ENCODE measurements at regions not wholly inside any gene's neighbourhood (a gene's known extent, or its start where the extent isn't known, plus 50 kb on each side); places are given as distances from the start of the nearest gene placed in this dataset.

DNA sequence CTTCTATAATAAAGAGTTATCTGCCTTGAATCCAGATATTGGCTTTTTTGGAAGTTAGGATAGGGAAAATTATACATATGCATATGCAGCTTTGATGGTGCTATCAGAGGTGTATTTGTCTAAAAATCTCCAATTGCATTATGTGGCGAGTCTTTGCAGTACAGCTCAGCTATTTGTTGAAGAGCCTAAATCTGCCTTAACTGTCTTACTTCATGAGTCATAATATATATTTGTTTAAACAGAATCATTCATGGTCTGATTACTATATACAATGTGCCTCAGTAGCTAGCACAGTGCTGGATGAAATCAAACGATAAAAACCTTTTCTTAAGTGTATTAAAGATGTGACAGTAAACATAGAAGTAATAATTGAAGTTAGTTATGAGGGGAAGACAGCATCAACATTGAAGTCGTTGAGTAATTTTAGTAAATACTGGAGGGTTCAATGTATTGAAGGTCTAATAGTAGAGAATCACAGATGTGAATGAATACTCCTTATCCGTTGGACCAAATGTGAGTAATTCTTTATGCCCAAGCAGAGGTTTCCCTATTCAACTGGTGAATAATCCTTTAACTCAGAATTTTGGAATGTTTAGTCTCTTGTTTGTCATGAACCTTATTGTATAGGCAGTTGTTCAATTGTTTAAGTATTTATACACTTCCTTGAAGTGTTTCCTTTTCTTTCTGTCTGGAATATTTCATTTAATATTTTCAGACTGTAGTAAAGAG is 74.8 kb upstream of the NAALADL2 start:
- H3K79me2 ChIP-seq (ENCODE audit: control insufficient read depth, low read length): no peaks in the 10 kb centered on the region
- no peaks in the 10 kb centered on the region for H3K4me1 ChIP-seq (ENCODE audit: control insufficient read depth, low read length)
- H3K9me3 ChIP-seq (ENCODE audit: control insufficient read depth, insufficient read depth, low read length): no peaks in the 10 kb centered on the region
- no peak overlapping the region for H3K4me2 ChIP-seq (ENCODE audit: low read length)
- H3K27ac ChIP-seq (ENCODE audit: low read depth, low read length): no peak overlapping the region
- no peaks in the 10 kb centered on the region for H3K27me3 ChIP-seq (ENCODE audit: control insufficient read depth, low read length)
- no peaks in the 10 kb centered on the region for H3K9me2 ChIP-seq (replicated peaks; ENCODE audit: control insufficient read depth, low read length)
- no peaks in the 10 kb centered on the region for H4K20me1 ChIP-seq (ENCODE audit: control insufficient read depth, insufficient read depth, low read depth, low read length)
- H3F3A ChIP-seq (ENCODE audit: control insufficient read depth, insufficient read depth): no peaks in the 10 kb centered on the region
- no peak for TF ChIP-seq CTCF (IDR thresholded peaks at IDR 0.05; ENCODE audit: low read depth, low read length, poor library complexity, severe bottlenecking)
- TF ChIP-seq EZH2phosphoT487 (IDR thresholded peaks at IDR 0.05; ENCODE audit: borderline replicate concordance, low read length): no peak
- no peak overlapping the region for H3K4me3 ChIP-seq (ENCODE audit: low read length)
- no peaks in the 10 kb centered on the region for H3K36me3 ChIP-seq (ENCODE audit: control insufficient read depth, low read length)

- H3K4me1 ChIP-seq (ENCODE audit: control insufficient read depth, low read length): no peaks in the 10 kb centered on the region
- H3K9me3 ChIP-seq (ENCODE audit: control insufficient read depth, insufficient read depth, low read length): no peaks in the 10 kb centered on the region
- no peak overlapping the region for H3K4me2 ChIP-seq (ENCODE audit: low read length)
- H3K27me3 ChIP-seq (ENCODE audit: control insufficient read depth, low read length): no peaks in the 10 kb centered on the region
- no peaks in the 10 kb centered on the region for H3K79me2 ChIP-seq (ENCODE audit: control insufficient read depth, low read length)
- no peaks in the 10 kb centered on the region for H4K20me1 ChIP-seq (ENCODE audit: control insufficient read depth, insufficient read depth, low read depth, low read length)
- no peaks in the 10 kb centered on the region for H3K9me2 ChIP-seq (replicated peaks; ENCODE audit: control insufficient read depth, low read length)
- no peak overlapping the region for H3K4me3 ChIP-seq (ENCODE audit: low read length)
- no peaks in the 10 kb centered on the region for H3F3A ChIP-seq (ENCODE audit: control insufficient read depth, insufficient read depth)
- TF ChIP-seq EZH2phosphoT487 (IDR thresholded peaks at IDR 0.05; ENCODE audit: borderline replicate concordance, low read length) (no peak), CTCF (IDR thresholded peaks at IDR 0.05; ENCODE audit: low read depth, low read length, poor library complexity, severe bottlenecking) (no peak)
- H3K36me3 ChIP-seq (ENCODE audit: control insufficient read depth, low read length): no peaks in the 10 kb centered on the region
- no peak overlapping the region for H3K27ac ChIP-seq (ENCODE audit: low read depth, low read length)
Measured at GRCh38 chr3:174786825-174787224, 72.3 kb upstream of the NAALADL2 start.

GRCh38 chr3:174791161-174791560 is 68.0 kb upstream of the NAALADL2 start:
- TF ChIP-seq EZH2phosphoT487 (IDR thresholded peaks at IDR 0.05; ENCODE audit: borderline replicate concordance, low read length) (no peak), CTCF (IDR thresholded peaks at IDR 0.05; ENCODE audit: low read depth, low read length, poor library complexity, severe bottlenecking) (no peak)
- no peaks in the 10 kb centered on the region for H3K27me3 ChIP-seq (ENCODE audit: control insufficient read depth, low read length)
- no peaks in the 10 kb centered on the region for H3K9me2 ChIP-seq (replicated peaks; ENCODE audit: control insufficient read depth, low read length)
- H3K36me3 ChIP-seq (ENCODE audit: control insufficient read depth, low read length): no peaks in the 10 kb centered on the region
- H3K79me2 ChIP-seq (ENCODE audit: control insufficient read depth, low read length): no peaks in the 10 kb centered on the region
- no peak overlapping the region for H3K4me3 ChIP-seq (ENCODE audit: low read length)
- no peaks in the 10 kb centered on the region for H3F3A ChIP-seq (ENCODE audit: control insufficient read depth, insufficient read depth)
- H3K27ac ChIP-seq (ENCODE audit: low read depth, low read length): no peak overlapping the region
- H4K20me1 ChIP-seq (ENCODE audit: control insufficient read depth, insufficient read depth, low read depth, low read length): no peaks in the 10 kb centered on the region
- no peaks in the 10 kb centered on the region for H3K9me3 ChIP-seq (ENCODE audit: control insufficient read depth, insufficient read depth, low read length)
- H3K4me1 ChIP-seq (ENCODE audit: control insufficient read depth, low read length): no peaks in the 10 kb centered on the region
- H3K4me2 ChIP-seq (ENCODE audit: low read length): no peak overlapping the region
